Left lung (tissue), 4 donors: ENCODE measurements at regions not wholly inside any gene's neighbourhood (a gene's known extent, or its start where the extent isn't known, plus 50 kb on each side); places are given as distances from the start of the nearest gene placed in this dataset.

Source experiments
- ATAC-seq: fragments of 200-7000 bp; cut with Tn5 transposase; one replicate; pipeline ENCODE4 v1.9.1; 2020; ENCODE audit warnings: moderate library complexity
- DNase-seq, 4 donors: peaks; one replicate each; pipeline ENCODE4 v3.0.0-alpha.2; 2013 to 2020
- H3K27ac ChIP-seq, 2 donors: fragments of 200-600 bp; sonication (generic) in 1 of 2; one replicate each; pipeline versions ENCODE4 v1.5.0 to v1.8.0; 2020 to 2021
- H3K27me3 ChIP-seq, 2 donors: fragments of 200-600 bp; sonication (generic) in 1 of 2; one replicate each; pipeline versions ENCODE4 v1.5.0 to v1.8.0; 2020 to 2021
- H3K36me3 ChIP-seq, 2 donors: fragments of 200-600 bp; sonication (generic) in 1 of 2; one replicate each; pipeline versions ENCODE4 v1.5.0 to v1.8.0; 2020 to 2021
- H3K4me1 ChIP-seq, 2 donors: fragments of 200-600 bp; one replicate each; pipeline ENCODE4 v1.8.0; 2021
- H3K4me3 ChIP-seq, 2 donors: fragments of 200-600 bp; sonication (generic) in 1 of 2; one replicate each; pipeline versions ENCODE4 v1.5.0 to v1.8.0; 2020 to 2021; ENCODE audit warnings: mild to moderate bottlenecking in 1 of 2
- H3K9me3 ChIP-seq, 2 donors: fragments of 200-600 bp; sonication (generic) in 1 of 2; one replicate each; pipeline versions ENCODE4 v1.5.0 to v1.8.0; 2020 to 2021
- intact Hi-C, 2 donors: fragments of 100-400 bp; cut with DNase I; formaldehyde crosslinking; loops; one replicate each; pipeline versions ENCODE4 v1.11.2 to v1.14.2; 2022
- TF ChIP-seq, protein P1 (sequence below), 2 donors: fragments of 200-600 bp; sonication (generic) in 1 of 2; IDR thresholded peaks; one replicate each; pipeline versions ENCODE4 v1.5.0 to v1.8.0; 2021; ENCODE audit warnings: antibody characterized with exemption in 2 of 2
- donor health status: DM: no; HTN: yes; CAD: no.
- donor health status: DM: no; HTN: no; CAD: no.

DNA sequence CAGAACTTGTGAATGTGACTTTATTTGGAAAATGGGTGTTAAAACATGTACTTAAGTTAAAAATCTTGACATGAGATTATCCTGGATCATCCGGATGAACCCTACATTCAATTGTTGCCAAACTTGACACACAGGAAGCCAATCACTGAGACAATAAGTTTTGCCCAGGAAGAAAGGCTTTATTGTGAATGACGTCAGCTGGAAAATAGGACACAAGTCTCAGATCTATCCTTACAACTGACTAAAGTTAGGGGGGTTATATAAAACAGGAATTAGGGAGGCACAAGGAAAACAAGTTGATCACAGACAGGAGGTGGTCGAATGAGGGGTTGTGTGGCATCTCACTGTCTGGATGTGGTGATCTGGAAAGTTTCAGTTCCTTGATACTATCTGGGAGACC is 126.9 kb downstream of the TTC8 start:
- Histone ChIP-seq H3K27ac (no peak overlapping the region), H3K9me3 (peaks cover 0 to 15% of the 10 kb centered on the region in 2 donors), H3K27me3 (no peaks in the 10 kb centered on the region), H3K4me3 (no peak overlapping the region), H3K4me1 (no peaks in the 10 kb centered on the region), H3K36me3 (no peaks in the 10 kb centered on the region)
- TF ChIP-seq, protein P1, sequence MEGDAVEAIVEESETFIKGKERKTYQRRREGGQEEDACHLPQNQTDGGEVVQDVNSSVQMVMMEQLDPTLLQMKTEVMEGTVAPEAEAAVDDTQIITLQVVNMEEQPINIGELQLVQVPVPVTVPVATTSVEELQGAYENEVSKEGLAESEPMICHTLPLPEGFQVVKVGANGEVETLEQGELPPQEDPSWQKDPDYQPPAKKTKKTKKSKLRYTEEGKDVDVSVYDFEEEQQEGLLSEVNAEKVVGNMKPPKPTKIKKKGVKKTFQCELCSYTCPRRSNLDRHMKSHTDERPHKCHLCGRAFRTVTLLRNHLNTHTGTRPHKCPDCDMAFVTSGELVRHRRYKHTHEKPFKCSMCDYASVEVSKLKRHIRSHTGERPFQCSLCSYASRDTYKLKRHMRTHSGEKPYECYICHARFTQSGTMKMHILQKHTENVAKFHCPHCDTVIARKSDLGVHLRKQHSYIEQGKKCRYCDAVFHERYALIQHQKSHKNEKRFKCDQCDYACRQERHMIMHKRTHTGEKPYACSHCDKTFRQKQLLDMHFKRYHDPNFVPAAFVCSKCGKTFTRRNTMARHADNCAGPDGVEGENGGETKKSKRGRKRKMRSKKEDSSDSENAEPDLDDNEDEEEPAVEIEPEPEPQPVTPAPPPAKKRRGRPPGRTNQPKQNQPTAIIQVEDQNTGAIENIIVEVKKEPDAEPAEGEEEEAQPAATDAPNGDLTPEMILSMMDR (IDR thresholded peaks at IDR 0.05), result no peak
- ATAC-seq, result no peak
- intact Hi-C loops, result no loop called here
- DNase-seq, result no peak

DNA sequence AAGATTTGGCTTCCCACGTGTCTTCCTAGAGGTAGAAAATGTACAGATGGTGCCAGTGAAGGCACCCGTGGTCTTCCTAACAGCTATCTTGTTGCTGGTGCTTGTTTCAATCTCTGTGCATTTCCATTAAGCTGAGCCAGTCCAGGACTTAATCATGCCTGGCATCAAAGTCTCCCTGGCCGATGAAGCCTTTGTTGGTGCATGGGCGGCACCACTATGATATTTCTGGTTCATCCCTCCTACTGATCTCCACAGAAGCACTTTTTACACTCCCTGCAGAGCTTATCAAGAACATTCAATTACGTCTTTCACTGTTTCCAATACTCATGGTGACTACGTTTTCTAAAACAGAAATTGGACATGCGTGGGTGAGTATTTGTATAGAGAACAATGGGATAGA is 128.4 kb downstream of the TTC8 start:
- DNase-seq, result no peak
- no peaks in the 10 kb centered on the region for H3K36me3 ChIP-seq
- TF ChIP-seq, protein P1 (IDR thresholded peaks at IDR 0.05), result no peak
- H3K4me1 ChIP-seq, result no peaks in the 10 kb centered on the region
- H3K27ac ChIP-seq, result no peak overlapping the region
- H3K9me3 ChIP-seq, result peaks cover 0 to 15% of the 10 kb centered on the region in 2 donors
- intact Hi-C loops, result no loop called here
- H3K27me3 ChIP-seq, result no peaks in the 10 kb centered on the region
- H3K4me3 ChIP-seq, result no peak overlapping the region
- ATAC-seq, result no peak

DNA sequence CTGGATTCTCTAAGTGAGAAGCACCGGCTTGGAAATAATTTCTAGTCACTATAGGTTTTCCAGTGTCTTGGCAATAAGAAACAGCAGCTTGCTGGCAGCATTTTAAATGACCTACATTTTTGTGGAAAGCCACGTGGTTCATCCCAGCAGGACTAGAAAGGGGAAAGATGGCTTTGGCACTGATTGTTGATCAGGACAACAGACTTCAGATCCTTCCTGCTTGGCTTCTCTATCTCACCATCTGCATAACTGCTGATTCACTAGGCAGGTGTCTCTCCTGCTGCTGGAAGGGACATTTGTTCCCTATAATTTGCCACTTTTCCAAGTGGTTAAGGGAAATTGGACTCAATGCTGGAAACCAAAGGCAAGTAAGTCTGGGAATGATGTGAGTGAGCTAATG is 131.0 kb downstream of the TTC8 start:
- ATAC-seq (no peak), DNase-seq (no peak)
- Histone ChIP-seq H3K36me3 (no peaks in the 10 kb centered on the region), H3K9me3 (peaks cover 0 to 15% of the 10 kb centered on the region in 2 donors), H3K27me3 (no peaks in the 10 kb centered on the region), H3K4me3 (no peak overlapping the region), H3K27ac (no peak overlapping the region), H3K4me1 (no peaks in the 10 kb centered on the region)
- intact Hi-C loops, result no loop called here
- TF ChIP-seq, protein P1 (IDR thresholded peaks at IDR 0.05), result no peak

DNA sequence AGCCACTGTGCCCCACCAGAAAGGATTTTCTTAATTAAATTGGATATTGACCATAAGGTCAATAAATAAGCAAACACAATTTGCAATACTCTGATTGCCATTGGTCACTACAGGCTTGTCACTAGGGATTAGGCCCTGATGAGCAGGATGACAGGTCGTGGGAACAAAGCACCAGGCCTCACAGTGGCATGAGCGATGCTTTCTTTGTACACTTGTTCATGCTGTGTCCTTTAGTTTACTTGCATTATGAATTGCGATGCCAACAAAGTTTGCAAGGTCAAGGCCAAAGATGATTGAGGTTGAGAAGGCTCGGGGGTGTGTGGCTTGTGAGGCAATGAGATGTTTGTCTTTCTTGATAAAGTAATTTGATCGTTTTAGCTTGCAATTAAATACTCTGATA is 136.0 kb downstream of the TTC8 start:
- intact Hi-C loops, result no loop called here
- no peak overlapping the region for H3K27ac ChIP-seq
- no peak for DNase-seq
- no peaks in the 10 kb centered on the region for H3K4me1 ChIP-seq
- ATAC-seq, result no peak
- no peak overlapping the region for H3K4me3 ChIP-seq
- H3K36me3 ChIP-seq, result no peaks in the 10 kb centered on the region
- H3K9me3 ChIP-seq, result no peaks in the 10 kb centered on the region
- peaks cover 0 to 6% of the 10 kb centered on the region in 2 donors for H3K27me3 ChIP-seq
- TF ChIP-seq, protein P1 (IDR thresholded peaks at IDR 0.05), result no peak

DNA sequence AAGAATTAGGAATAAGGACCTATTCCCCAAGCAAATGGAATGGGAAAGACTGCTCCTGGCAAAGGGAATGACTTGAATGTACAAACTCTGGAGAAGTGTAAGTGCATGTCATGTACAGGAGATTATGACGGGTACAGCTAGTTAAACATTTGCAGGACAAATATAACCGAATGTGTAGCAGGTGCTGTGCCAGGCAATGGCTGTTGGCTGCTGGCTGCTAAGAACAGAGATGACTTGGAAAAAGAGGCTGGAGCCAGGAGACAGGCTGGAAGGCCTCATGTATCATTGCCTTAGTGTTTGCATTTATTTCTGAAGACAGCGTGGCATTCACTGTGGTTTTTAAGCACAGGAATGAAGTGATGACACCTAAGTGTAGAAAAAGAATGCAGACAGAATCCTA is 136.8 kb downstream of the TTC8 start:
- no peak for DNase-seq
- H3K4me1 ChIP-seq, result no peaks in the 10 kb centered on the region
- no peaks in the 10 kb centered on the region for H3K36me3 ChIP-seq
- TF ChIP-seq, protein P1 (IDR thresholded peaks at IDR 0.05), result no peak
- ATAC-seq, result no peak
- H3K9me3 ChIP-seq, result no peaks in the 10 kb centered on the region
- peaks cover 0 to 6% of the 10 kb centered on the region in 2 donors for H3K27me3 ChIP-seq
- no peak overlapping the region for H3K4me3 ChIP-seq
- no peak overlapping the region for H3K27ac ChIP-seq
- intact Hi-C loops, result no loop called here
